GM12865 (cell line): ENCODE measurements at regions not wholly inside any gene's neighbourhood (a gene's known extent, or its start where the extent isn't known, plus 50 kb on each side); places are given as distances from the start of the nearest gene placed in this dataset.

Experiments used
- DNase-seq: peaks from one replicate; pipeline ENCODE4 v3.0.0; 2010; ENCODE audit warnings: low read depth
- H3K4me3 ChIP-seq: 2 replicates; pipeline ENCODE4 v1.5.1; 2011; ENCODE audit warnings: mild to moderate bottlenecking, low read depth, low read length, control low read depth
- TF ChIP-seq, protein P1 (sequence below): IDR thresholded peaks from 2 replicates; pipeline ENCODE4 v1.5.1; 2011; ENCODE audit warnings: low read length, control low read depth, low read depth, inconsistent platforms; ENCODE audit not compliant: insufficient read depth; ENCODE audit errors: missing control alignments

DNA sequence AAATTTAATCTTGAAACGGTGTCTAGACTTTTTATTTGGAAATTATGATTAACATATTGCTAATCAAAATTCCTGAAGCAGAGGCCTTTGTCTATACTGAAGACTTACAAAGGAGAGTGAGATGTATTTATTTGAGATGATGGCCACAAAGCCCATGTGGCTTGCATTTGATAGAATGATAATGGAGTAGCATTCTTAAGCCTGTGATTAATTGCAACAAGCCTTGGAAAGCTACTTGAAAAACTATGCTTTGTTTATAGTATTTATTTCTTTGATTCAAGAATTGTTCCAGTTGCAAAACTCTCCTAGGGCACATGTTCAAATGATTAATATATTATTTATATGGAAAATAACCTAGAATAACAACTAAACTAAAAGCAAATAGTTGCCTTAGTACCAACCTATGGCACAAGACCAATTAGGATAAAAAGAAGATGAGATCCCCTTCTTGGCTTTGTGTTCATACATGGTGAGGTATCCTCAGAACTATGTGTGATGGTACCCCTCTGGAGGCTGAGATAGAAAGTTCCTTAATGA lies 244.1 kb upstream of the TBL1XR1 start:
- TF ChIP-seq, protein P1, sequence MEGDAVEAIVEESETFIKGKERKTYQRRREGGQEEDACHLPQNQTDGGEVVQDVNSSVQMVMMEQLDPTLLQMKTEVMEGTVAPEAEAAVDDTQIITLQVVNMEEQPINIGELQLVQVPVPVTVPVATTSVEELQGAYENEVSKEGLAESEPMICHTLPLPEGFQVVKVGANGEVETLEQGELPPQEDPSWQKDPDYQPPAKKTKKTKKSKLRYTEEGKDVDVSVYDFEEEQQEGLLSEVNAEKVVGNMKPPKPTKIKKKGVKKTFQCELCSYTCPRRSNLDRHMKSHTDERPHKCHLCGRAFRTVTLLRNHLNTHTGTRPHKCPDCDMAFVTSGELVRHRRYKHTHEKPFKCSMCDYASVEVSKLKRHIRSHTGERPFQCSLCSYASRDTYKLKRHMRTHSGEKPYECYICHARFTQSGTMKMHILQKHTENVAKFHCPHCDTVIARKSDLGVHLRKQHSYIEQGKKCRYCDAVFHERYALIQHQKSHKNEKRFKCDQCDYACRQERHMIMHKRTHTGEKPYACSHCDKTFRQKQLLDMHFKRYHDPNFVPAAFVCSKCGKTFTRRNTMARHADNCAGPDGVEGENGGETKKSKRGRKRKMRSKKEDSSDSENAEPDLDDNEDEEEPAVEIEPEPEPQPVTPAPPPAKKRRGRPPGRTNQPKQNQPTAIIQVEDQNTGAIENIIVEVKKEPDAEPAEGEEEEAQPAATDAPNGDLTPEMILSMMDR = no peak
- no peak for DNase-seq
- no peak overlapping the region for H3K4me3 ChIP-seq

DNA sequence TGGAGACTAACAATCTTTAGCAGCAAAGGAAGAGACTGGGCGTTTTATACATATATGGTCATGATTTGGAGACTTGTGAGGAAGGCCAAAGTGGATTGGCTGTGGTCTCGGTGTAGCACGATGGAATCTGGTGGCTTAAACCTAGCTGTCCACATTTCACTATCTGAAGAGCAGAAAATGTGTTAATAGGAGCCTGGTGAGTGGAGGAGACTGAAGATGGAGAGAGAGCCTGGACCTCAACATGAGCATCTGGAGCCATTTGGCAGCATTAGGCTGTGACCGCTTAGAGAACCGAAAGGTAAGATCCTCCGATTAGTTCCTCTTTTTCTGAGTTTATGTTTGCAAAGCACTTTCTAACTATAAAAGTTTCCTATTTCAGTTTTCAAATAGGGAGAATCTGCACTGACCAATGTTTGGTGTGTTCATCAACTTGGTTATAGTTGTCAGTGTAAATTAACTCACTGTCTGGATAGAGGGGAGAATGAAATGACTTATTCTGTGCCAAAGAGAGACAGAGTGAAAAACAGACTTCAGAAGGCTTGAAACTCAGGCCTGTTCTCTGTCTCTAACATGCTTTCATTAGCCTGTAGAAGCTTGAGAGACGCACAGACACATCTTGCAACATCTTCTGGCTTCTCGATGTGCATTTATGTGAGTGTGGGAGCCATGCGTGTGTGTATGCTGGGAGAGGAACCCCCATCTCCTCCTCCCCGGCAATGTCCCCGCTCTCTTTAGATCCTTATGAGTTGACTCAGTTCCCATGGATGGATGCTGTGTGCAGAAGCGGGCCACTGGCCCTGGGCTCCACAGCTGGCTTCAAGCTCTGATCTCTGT lies 244.7 kb upstream of the TBL1XR1 start:
- H3K4me3 ChIP-seq = peak overlapping the region; percentile 12
- TF ChIP-seq, protein P1 = no peak
- DNase-seq = peak; percentile 90

DNA sequence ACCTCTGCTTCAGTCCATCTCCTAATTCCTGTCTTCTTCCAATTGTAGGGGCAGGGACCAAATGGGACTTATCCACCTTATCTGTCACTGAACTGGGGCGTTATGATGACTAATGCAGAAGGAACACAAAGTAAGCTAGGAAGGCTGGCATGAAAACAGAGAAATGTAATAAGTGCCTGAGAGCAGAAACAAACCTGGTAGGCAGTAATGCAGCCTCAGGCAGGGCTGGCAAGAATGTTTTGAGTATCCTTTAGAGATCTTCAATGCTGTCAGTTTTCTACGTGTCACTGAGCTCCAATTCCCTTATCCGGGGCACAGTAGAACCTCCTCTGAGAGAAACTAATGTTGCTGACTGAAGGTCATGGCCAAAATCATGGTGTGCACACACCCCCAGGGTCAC lies 246.2 kb upstream of the TBL1XR1 start:
- H3K4me3 ChIP-seq = no peak overlapping the region
- DNase-seq = no peak
- TF ChIP-seq, protein P1 = no peak

DNA sequence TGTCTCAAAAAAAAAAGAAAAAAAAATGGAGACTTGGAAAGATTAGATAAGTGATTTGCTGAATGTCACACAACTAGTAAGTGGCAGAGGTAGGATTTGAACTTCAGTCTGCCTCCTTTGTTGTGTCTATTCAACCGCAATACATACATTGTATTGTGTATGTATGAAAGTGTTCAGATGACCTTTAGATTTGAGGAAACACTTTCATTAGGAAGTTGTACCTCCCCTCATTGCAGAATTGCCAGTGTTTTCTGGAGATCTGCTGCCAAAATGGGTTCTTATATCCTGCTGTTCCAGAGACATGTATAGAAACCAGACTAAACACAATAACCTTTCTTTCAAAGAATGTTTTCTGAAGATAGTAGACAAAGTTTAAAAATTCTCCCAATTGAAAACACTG lies 247.4 kb upstream of the TBL1XR1 start:
- TF ChIP-seq, protein P1 = no peak
- H3K4me3 ChIP-seq = no peak overlapping the region
- DNase-seq = no peak

DNA sequence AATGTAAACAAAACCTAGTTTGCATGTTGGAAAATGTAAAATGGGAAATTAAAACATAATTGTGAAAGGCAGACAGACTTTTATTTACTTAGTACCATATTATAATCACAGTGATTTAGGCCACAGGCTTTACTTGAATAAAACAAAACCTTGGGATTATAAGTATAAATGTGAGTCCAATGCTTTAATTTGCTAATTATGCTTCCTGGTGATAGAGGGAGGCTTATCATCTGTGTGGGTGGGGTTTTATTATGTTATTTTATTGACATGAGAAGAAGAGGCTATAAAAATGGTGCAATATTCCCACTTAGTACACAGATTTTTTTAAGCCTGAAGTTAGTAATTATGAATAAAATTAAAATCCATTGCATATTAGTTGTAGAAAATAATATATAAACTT lies 248.3 kb upstream of the TBL1XR1 start:
- H3K4me3 ChIP-seq = no peak overlapping the region
- TF ChIP-seq, protein P1 = no peak

DNA sequence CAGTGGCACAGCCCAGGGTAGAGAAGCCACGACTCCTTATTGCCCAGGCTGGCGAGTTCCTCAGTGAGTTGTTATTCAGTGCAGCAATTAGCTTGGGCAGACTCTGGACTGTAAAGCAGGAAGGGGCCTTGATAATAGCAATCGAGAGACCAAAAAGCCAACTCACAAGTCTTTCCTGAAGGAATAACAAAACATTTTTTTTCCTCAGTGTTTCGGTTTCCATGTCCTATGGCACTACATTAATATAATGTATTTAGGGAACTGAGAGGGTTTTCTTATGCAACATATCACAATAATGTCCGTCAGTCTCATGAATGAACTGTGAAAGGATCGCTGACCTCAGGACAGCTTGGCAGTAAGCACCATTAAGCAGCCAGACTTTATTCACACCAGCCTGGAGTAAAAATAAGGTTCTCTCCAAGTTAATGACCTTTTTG lies 248.9 kb upstream of the TBL1XR1 start:
- TF ChIP-seq, protein P1 = no peak
- no peak overlapping the region for H3K4me3 ChIP-seq
- no peak for DNase-seq

More for the DNA sequence above, 248.3 kb upstream of the TBL1XR1 start:
- DNase-seq = no peak
